ENCODE measurements at regions not wholly inside any gene's neighbourhood (a gene's known extent, or its start where the extent isn't known, plus 50 kb on each side); places are given as distances from the start of the nearest gene placed in this dataset.

DNA sequence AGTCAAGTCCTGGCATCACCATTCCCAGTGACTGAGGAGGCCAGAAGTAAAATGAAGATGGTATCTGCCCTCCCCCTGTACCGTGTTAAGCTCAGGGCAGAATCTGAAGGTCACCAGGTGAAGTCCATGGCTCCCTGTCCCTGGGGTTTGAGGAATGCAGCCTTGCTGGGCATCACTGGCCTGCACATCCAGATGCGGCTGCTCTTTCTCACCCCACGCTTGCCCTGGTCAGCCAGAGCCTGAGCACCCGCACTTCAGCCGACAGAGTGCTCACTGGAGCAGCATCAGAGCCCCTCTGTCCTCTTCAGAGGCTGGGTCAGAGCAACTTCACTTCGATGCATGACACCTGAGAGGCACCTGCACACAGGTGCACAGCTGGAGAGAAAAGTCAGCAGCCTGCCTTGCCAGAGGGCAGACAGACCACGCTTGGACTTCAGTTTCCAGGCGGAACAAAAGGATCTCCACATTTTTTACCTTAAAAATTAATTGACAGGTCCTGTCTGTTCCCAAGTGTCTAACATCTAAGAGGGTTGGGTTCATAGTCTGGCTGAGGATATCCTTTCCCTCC lies 267.3 kb downstream of the ANAPC1 start:
- no peaks in the 10 kb centered on the region for H3K27me3 Mint-ChIP-seq (ENCODE audit: low read depth)
- H3K9me3 Mint-ChIP-seq (ENCODE audit: low read depth), result no peaks in the 10 kb centered on the region
- H3K27ac Mint-ChIP-seq (ENCODE audit: unreplicated experiment), result peak overlapping the region; percentile 91
- H3K36me3 Mint-ChIP-seq (ENCODE audit: low read depth), result no peaks in the 10 kb centered on the region
- TF ChIP-seq, protein P1, sequence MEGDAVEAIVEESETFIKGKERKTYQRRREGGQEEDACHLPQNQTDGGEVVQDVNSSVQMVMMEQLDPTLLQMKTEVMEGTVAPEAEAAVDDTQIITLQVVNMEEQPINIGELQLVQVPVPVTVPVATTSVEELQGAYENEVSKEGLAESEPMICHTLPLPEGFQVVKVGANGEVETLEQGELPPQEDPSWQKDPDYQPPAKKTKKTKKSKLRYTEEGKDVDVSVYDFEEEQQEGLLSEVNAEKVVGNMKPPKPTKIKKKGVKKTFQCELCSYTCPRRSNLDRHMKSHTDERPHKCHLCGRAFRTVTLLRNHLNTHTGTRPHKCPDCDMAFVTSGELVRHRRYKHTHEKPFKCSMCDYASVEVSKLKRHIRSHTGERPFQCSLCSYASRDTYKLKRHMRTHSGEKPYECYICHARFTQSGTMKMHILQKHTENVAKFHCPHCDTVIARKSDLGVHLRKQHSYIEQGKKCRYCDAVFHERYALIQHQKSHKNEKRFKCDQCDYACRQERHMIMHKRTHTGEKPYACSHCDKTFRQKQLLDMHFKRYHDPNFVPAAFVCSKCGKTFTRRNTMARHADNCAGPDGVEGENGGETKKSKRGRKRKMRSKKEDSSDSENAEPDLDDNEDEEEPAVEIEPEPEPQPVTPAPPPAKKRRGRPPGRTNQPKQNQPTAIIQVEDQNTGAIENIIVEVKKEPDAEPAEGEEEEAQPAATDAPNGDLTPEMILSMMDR (IDR thresholded peaks at IDR 0.05), result no peak
- no peak overlapping the region for H3K4me3 Mint-ChIP-seq (ENCODE audit: unreplicated experiment)
- H3K4me1 Mint-ChIP-seq (ENCODE audit: low read depth), result peaks cover 43% of the 10 kb centered on the region
- no peak for DNase-seq (ENCODE audit: low spot score)

DNA sequence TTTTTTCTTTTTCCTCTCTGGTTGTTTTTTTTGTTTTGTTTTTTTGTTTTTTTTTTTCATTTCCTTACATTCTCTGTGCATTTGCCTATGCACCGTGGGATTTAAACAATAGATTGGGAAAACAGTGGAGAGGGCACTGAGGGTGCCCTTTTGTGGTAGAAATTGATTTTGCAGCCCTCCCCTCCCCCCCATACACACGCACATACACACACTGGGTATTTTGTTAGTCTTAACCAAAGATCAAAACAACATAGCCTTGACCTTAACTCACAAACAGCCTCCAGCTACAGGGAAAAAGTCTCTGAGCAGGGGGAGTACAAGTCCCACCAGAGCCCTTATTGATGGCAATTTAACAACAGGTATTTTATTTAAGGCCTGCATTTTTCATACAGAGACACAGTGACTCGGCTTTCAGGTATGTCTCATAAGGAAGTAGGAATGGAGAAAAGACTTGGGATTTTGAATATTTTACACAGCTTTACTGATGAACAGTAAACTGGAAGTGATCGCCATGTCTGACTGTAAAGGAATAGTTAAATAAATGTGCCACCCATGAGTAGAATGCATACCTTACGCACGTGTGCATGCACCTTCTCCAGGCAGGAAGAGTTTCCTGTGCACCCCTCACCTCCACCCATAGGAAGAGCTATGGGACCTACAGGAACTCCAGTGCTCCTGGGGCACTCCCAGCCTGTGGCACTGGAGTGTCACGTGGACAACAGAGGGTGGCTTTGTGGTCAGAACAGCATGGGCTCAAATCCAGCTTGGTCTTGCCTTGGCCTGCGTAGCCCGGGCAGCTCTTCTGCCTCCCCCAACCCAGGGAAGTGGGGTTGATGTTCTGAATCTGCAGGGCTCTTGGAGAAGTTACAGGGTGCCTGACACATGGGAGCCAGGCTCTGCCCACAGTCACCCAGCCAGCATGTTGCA lies 266.4 kb downstream of the ANAPC1 start:
- peak overlapping the region; percentile 91 for H3K27ac Mint-ChIP-seq (ENCODE audit: unreplicated experiment)
- peaks cover 43% of the 10 kb centered on the region for H3K4me1 Mint-ChIP-seq (ENCODE audit: low read depth)
- TF ChIP-seq, protein P1 (IDR thresholded peaks at IDR 0.05), result no peak
- H3K4me3 Mint-ChIP-seq (ENCODE audit: unreplicated experiment), result peak overlapping the region; percentile 39
- no peaks in the 10 kb centered on the region for H3K36me3 Mint-ChIP-seq (ENCODE audit: low read depth)
- no peaks in the 10 kb centered on the region for H3K27me3 Mint-ChIP-seq (ENCODE audit: low read depth)
- DNase-seq (ENCODE audit: low spot score), result no peak
- H3K9me3 Mint-ChIP-seq (ENCODE audit: low read depth), result no peaks in the 10 kb centered on the region

DNA sequence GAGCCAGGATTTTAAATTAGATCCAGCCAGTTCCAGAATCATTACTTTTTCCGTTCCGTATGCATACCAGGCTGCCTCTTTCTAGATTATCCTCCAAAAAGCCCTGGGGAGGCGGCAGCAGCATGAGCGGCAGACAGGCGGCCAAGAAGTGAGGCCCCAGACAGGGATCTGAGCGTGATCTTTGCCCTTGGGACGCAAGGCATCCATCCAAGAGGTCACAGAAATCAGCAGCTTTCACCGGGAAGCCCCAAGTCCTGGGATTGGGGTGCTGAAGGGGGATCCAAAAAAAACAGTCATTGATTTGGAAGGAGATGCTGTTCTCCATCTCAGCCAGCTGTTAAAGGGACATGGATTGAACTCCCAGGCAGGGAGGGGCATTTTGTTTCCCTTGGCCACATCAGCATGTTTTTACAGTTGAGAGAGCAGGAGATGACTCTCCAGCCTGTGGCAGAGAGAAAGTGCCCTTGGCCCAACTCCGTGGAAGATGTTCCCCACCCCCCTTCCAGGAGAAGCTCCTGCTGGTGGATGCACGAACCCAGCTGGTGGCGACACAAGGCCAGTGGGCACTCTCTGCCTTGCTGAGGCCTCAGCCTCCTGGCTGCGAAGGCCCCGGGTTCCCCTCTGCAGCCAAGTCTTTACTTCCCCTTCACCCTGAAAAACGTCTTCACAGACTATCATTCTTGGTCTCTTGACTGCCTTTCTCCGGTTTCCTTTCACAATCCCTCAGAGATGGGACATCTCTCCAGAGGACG lies 265.6 kb downstream of the ANAPC1 start:
- Mint-ChIP-seq H3K27ac (ENCODE audit: unreplicated experiment) (peak overlapping the region; percentile 91), H3K27me3 (ENCODE audit: low read depth) (no peaks in the 10 kb centered on the region), H3K4me1 (ENCODE audit: low read depth) (peaks cover 43% of the 10 kb centered on the region), H3K9me3 (ENCODE audit: low read depth) (no peaks in the 10 kb centered on the region), H3K4me3 (ENCODE audit: unreplicated experiment) (peak overlapping the region; percentile 39), H3K36me3 (ENCODE audit: low read depth) (no peaks in the 10 kb centered on the region)
- no peak for DNase-seq (ENCODE audit: low spot score)
- TF ChIP-seq, protein P1 (IDR thresholded peaks at IDR 0.05), result peak; percentile 37

DNA sequence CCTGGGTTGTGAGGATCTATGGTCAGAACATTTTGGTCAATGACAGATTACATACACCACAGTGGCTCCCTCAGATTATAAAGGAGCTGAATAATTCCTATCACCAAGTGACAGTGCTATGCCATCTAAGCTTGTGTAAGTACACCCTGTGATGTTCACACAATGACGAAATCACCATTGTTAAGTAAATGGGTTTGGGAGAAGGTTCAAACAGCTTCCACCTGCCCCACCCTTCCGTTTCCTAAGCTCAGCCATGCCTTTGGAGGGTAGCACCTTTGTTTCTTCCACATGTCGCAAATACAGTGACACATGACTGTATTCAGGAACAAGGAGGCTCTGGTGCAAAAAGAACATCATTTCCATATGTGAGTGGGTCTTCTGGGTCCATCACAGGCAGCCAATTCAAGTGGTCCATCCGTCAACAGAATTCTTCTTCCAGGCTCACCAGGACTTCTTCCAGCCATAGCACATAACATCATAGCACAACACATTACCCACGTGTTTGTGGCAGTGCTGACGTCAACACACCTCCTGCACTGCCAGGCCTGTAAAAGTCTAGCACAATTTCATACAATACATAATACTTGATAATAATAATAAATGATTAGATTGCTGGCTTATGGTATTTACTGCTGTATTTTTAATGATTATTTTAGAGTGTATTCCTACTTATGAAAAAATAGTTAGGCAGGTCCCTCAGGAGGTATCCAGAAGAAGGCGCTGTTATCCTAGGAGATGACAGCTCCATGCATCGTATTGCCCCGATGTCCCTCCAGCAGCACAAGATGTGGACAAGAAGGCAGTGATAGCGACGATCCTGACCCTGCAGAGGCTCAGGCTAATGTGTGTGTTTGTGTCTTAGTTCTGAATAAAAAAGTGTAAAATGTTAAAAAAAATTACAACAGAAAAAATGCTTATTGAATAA lies 264.8 kb downstream of the ANAPC1 start:
- Mint-ChIP-seq H3K4me3 (ENCODE audit: unreplicated experiment) (no peak overlapping the region), H3K4me1 (ENCODE audit: low read depth) (peaks cover 43% of the 10 kb centered on the region), H3K9me3 (ENCODE audit: low read depth) (no peaks in the 10 kb centered on the region), H3K36me3 (ENCODE audit: low read depth) (no peaks in the 10 kb centered on the region), H3K27ac (ENCODE audit: unreplicated experiment) (peak overlapping the region; percentile 91), H3K27me3 (ENCODE audit: low read depth) (no peaks in the 10 kb centered on the region)
- TF ChIP-seq, protein P1 (IDR thresholded peaks at IDR 0.05), result peak; percentile 53
- no peak for DNase-seq (ENCODE audit: low spot score)

Data from chondrocyte (in vitro differentiated cells).